ENCODE measurements at regions not wholly inside any gene's neighbourhood (a gene's known extent, or its start where the extent isn't known, plus 50 kb on each side); places are given as distances from the start of the nearest gene placed in this dataset.
"Not testable (repeated sequence)": the region's sequence is repeated elsewhere in the genome, so short reads cannot be mapped to it uniquely, and the experiment has no call there.

- DNase-seq (ENCODE audit: extremely low read depth, low read depth) = no peak
- no peak overlapping the region for H3K4me3 ChIP-seq (replicated peaks; ENCODE audit: low read depth, low read length)
- TF ChIP-seq CTCF (IDR thresholded peaks at IDR 0.05; ENCODE audit: low read depth, low read length, missing control alignments) = peak; percentile 11
Measured at GRCh38 chr1:14415396-14415795, 183.1 kb upstream of the KAZN start.

GRCh38 chr1:14419778-14420218 is 178.7 kb upstream of the KAZN start:
- not testable (repeated sequence) for H3K4me3 ChIP-seq (replicated peaks; ENCODE audit: low read depth, low read length); DNase-seq (ENCODE audit: extremely low read depth, low read depth)

- no peak for TF ChIP-seq CTCF (IDR thresholded peaks at IDR 0.05; ENCODE audit: low read depth, low read length, missing control alignments)
- DNase-seq (ENCODE audit: extremely low read depth, low read depth) = no peak
- no peak overlapping the region for H3K4me3 ChIP-seq (replicated peaks; ENCODE audit: low read depth, low read length)
Measured at GRCh38 chr1:14420686-14421085, 177.8 kb upstream of the KAZN start.

- no peak for TF ChIP-seq CTCF (IDR thresholded peaks at IDR 0.05; ENCODE audit: low read depth, low read length, missing control alignments)
- no peak for DNase-seq (ENCODE audit: extremely low read depth, low read depth)
- H3K4me3 ChIP-seq (replicated peaks; ENCODE audit: low read depth, low read length) = no peak overlapping the region
Measured at GRCh38 chr1:14421295-14421976, 177.0 kb upstream of the KAZN start.

- no peak for DNase-seq (ENCODE audit: extremely low read depth, low read depth)
- TF ChIP-seq CTCF (IDR thresholded peaks at IDR 0.05; ENCODE audit: low read depth, low read length, missing control alignments) = no peak
- no peak overlapping the region for H3K4me3 ChIP-seq (replicated peaks; ENCODE audit: low read depth, low read length)
Measured at GRCh38 chr1:14421977-14422609, 176.4 kb upstream of the KAZN start.

GRCh38 chr1:14424325-14425002 is 174.0 kb upstream of the KAZN start:
- DNase-seq (ENCODE audit: extremely low read depth, low read depth) = no peak
- H3K4me3 ChIP-seq (replicated peaks; ENCODE audit: low read depth, low read length) = no peak overlapping the region
- TF ChIP-seq CTCF (IDR thresholded peaks at IDR 0.05; ENCODE audit: low read depth, low read length, missing control alignments) = no peak

- TF ChIP-seq CTCF (IDR thresholded peaks at IDR 0.05; ENCODE audit: low read depth, low read length, missing control alignments) = no peak
- no peak overlapping the region for H3K4me3 ChIP-seq (replicated peaks; ENCODE audit: low read depth, low read length)
- DNase-seq (ENCODE audit: extremely low read depth, low read depth) = no peak
Measured at GRCh38 chr1:14426854-14427253, 171.6 kb upstream of the KAZN start.
